A673 (cell line): ENCODE measurements at regions not wholly inside any gene's neighbourhood (a gene's known extent, or its start where the extent isn't known, plus 50 kb on each side); places are given as distances from the start of the nearest gene placed in this dataset.

Source experiments
- BruUV-seq: library from RNA; stranded (reverse); fragments of 400-500 nt; replicated peaks from 2 replicates; lab custom pipeline; 2021; lab: Mats Ljungman, UMichigan
- CTCF ChIA-PET: fragments of 300-600 bp; sonication (Branson Sonifier 250); formaldehyde crosslinking; loops from one replicate; lab custom pipeline; 2022; ENCODE audit warnings: antibody characterized with exemption; lab: Charles Lee
- POLR2A ChIA-PET: fragments of 300-600 bp; sonication (Branson Sonifier 250); formaldehyde crosslinking; loops from one replicate; lab custom pipeline; 2022; ENCODE audit warnings: antibody characterized with exemption; ENCODE audit not compliant: low non-redundant PET; lab: Charles Lee
- DNase-seq: peaks from one replicate; pipeline ENCODE4 v3.0.0-alpha.2; 2015; ENCODE audit warnings: low spot score
- H3K27ac ChIP-seq: fragments of 200-600 bp; sonication (generic); 2 replicates; pipeline ENCODE4 v1.5.1; 2016; ENCODE audit warnings: mixed run types, low read depth, mild to moderate bottlenecking, mixed read lengths, antibody characterized with exemption, low read length; ENCODE audit not compliant: poor library complexity, severe bottlenecking
- H3K27me3 ChIP-seq: fragments of 200-600 bp; sonication (generic); replicated peaks from 2 replicates; pipeline ENCODE4 v1.6.1; 2017; ENCODE audit warnings: mixed run types, low read depth, mild to moderate bottlenecking, mixed read lengths, antibody characterized with exemption, low read length; ENCODE audit not compliant: insufficient read depth, poor library complexity
- H3K36me3 ChIP-seq: fragments of 200-600 bp; sonication (generic); 2 replicates; pipeline ENCODE4 v1.6.1; 2016; ENCODE audit warnings: mixed run types, mild to moderate bottlenecking, mixed read lengths, antibody characterized with exemption, low read length; ENCODE audit not compliant: insufficient read depth, poor library complexity, severe bottlenecking
- H3K4me1 ChIP-seq: fragments of 200-600 bp; sonication (generic); 2 replicates; pipeline ENCODE4 v1.6.1; 2017; ENCODE audit warnings: mixed run types, mild to moderate bottlenecking, mixed read lengths, antibody characterized with exemption, low read length; ENCODE audit not compliant: insufficient read depth, poor library complexity, severe bottlenecking
- H3K4me3 ChIP-seq: fragments of 200-600 bp; sonication (generic); 2 replicates; pipeline ENCODE4 v1.5.1; 2016; ENCODE audit warnings: low read depth, mixed run types, mild to moderate bottlenecking, mixed read lengths, low read length; ENCODE audit not compliant: poor library complexity, severe bottlenecking
- H3K9me3 ChIP-seq: fragments of 200-600 bp; sonication (generic); 2 replicates; pipeline ENCODE4 v1.6.1; 2016; ENCODE audit warnings: mixed run types, low read depth, mild to moderate bottlenecking, mixed read lengths, antibody characterized with exemption, low read length; ENCODE audit not compliant: poor library complexity, severe bottlenecking
- CTCF ChIP-seq: fragments of 300-800, 200-600 bp; sonication (generic); conservative IDR thresholded peaks from 2 replicates; pipeline ENCODE4 v1.5.1; 2017; ENCODE audit warnings: low read depth, mild to moderate bottlenecking, antibody characterized with exemption, low read length, moderate library complexity, mixed read lengths
- EZH2 ChIP-seq: fragments of 200-600 bp; sonication (generic); IDR thresholded peaks from 2 replicates; pipeline ENCODE4 v1.6.1; 2017; ENCODE audit warnings: borderline replicate concordance, low read depth, mild to moderate bottlenecking, mixed read lengths, antibody characterized with exemption, low read length; ENCODE audit not compliant: poor library complexity, severe bottlenecking
- intact Hi-C: fragments of 100-400 bp; cut with micrococcal nuclease; formaldehyde crosslinking; loops from one replicate; pipeline ENCODE4 v1.10.0; 2022; ENCODE audit not compliant: unreplicated experiment

GRCh38 chr14:34211732-34212131 lies 250.3 kb downstream of the SPTSSA start:
- intact Hi-C loops, result no loop called here
- no TSS peak for BruUV-seq
- ChIA-PET CTCF (no interaction called here), POLR2A (no interaction called here)
- H3K27me3 ChIP-seq, result peaks cover 13% of the 10 kb centered on the region
- DNase-seq, result peak; percentile 15
- H3K36me3 ChIP-seq, result no peaks in the 10 kb centered on the region
- H3K9me3 ChIP-seq, result no peaks in the 10 kb centered on the region
- no peak overlapping the region for H3K27ac ChIP-seq
- H3K4me3 ChIP-seq, result no peak overlapping the region
- no peak for TF ChIP-seq CTCF
- H3K4me1 ChIP-seq, result no peaks in the 10 kb centered on the region

- POLR2A ChIA-PET, result no interaction called here
- Histone ChIP-seq H3K4me1 (no peaks in the 10 kb centered on the region), H3K27ac (no peak overlapping the region), H3K9me3 (no peaks in the 10 kb centered on the region), H3K36me3 (no peaks in the 10 kb centered on the region), H3K4me3 (no peak overlapping the region), H3K27me3 (peaks cover 12% of the 10 kb centered on the region)
- intact Hi-C loops, result no loop called here
- no peak for DNase-seq
- TF ChIP-seq CTCF, result no peak
- TF ChIP-seq EZH2, result no peak
- no TSS peak for BruUV-seq
- CTCF ChIA-PET, result no interaction called here
Observed at GRCh38 chr14:34208532-34208931, 253.5 kb downstream of the SPTSSA start.

- Histone ChIP-seq H3K4me1 (no peaks in the 10 kb centered on the region), H3K27me3 (peaks cover 5% of the 10 kb centered on the region), H3K4me3 (no peak overlapping the region), H3K27ac (no peak overlapping the region), H3K36me3 (no peaks in the 10 kb centered on the region), H3K9me3 (no peaks in the 10 kb centered on the region)
- intact Hi-C loops, result no loop called here
- POLR2A ChIA-PET, result no interaction called here
- TF ChIP-seq EZH2 (no peak), CTCF (no peak)
- CTCF ChIA-PET, result no interaction called here
- no TSS peak for BruUV-seq
- no peak for DNase-seq
Observed at GRCh38 chr14:34205799-34206198, 254.9 kb upstream of the EGLN3 start.
